GM18505 (cell line): ENCODE measurements at regions not wholly inside any gene's neighbourhood (a gene's known extent, or its start where the extent isn't known, plus 50 kb on each side); places are given as distances from the start of the nearest gene placed in this dataset.

ENCODE experiments used
- ATAC-seq: cut with Tn5 transposase; IDR thresholded peaks from one replicate; pipeline ENCODE4 v1.9.1; 2021; ENCODE audit not compliant: unreplicated experiment
- POLR2A ChIP-seq: IDR thresholded peaks from 4 replicates; pipeline ENCODE4 v1.6.1; 2011; ENCODE audit warnings: borderline replicate concordance; ENCODE audit not compliant: insufficient read depth, insufficient read length; ENCODE audit errors: extremely low read depth

DNA sequence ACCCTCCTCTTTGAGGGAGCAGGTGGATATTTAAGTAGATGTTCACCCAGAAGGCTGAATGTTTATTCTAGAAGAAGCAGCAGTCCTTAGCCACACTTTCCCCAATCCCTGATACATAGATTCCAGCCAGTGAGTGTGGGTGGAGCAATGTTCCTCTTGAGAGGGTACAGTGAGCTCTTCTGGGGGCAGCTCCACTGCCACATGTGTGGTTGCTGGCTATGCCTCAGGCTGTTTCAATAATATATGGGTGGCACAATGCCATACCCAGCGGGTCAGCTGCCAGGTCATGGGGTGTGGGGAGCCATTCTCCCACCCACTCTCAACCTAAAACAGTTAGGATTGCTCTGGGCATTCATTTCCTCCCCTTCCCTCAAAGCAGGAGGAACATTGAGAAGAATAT lies 61.6 kb upstream of the DAB2 start:
- TF ChIP-seq POLR2A = no peak
- no peak for ATAC-seq

DNA sequence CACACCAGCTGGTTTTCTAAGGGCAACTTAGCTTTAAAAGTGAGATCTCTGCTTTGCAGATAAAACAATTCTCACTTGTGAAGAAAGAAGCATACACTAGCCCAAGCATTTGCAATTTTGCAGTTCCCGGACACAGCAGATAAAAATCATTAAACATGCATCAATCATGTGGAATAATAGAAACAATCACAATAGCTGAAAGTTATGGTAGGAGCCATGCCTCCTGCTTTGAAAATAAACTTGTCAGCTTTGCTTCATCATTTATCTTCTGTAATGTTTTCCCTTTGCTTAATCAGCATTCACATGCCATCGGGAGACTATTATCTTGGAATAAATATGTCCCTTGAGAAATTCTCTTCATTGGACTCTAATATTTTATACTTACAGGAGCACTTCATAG lies 60.3 kb upstream of the DAB2 start:
- ATAC-seq = no peak
- no peak for TF ChIP-seq POLR2A

DNA sequence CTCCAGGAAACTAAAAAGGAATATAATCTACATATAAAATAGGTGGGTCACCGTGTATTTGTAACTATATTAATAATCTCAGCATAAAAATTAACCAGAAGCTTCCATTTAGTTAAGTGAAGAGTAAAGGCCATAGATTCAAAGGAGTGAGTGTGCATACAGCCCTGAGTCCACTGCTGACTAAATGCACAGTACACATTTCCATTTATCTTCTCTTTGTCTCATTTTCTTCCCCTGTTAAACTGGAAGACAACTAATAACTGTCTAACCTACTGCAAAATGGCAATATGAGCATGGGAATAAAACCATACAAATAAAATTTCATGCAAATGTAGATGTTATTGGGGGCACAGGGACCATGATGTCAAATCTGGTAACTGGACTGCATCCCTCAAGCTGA lies 59.9 kb upstream of the DAB2 start:
- no peak for TF ChIP-seq POLR2A

DNA sequence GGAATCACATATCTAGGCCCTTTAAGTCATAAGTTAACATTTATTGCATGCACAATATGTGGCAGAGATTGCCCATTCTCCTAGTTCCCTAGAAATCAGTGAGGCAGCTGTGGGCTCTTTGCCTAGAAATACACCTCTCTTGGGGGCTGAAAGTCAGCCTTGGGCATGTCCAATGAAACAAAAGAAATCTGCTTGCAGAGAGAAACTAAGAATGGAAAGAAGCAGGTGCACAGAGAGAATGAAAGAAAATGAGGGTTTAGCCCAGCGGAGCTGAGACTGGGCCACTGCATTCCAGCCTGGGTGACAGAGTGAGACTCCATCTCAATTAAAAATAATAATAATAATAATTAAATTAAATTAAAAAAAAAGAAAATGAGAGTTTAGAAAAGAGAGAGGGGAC lies 57.3 kb upstream of the DAB2 start:
- ATAC-seq = no peak
- no peak for TF ChIP-seq POLR2A

More for the DNA sequence above, 59.9 kb upstream of the DAB2 start:
- no peak for ATAC-seq

DNA sequence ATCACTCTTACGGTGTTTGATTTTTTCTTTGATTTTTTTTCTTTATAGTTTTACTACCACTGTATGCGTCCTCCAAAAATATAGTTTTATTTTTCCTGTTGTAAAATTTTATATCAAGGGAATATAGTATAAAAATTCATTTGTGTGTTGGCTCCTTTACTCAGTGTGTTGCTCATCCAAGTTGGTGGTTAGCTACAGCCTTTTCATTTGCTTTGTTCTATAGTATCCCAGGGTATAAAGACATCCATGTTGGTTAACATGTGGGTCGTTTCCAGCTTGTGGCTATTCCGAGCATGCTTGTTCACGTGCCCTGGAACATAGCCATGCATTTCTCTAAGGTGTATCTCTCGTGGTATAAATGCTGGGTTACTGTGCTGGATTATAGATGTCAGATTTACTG lies 54.8 kb upstream of the DAB2 start:
- ATAC-seq = no peak
- TF ChIP-seq POLR2A = no peak

DNA sequence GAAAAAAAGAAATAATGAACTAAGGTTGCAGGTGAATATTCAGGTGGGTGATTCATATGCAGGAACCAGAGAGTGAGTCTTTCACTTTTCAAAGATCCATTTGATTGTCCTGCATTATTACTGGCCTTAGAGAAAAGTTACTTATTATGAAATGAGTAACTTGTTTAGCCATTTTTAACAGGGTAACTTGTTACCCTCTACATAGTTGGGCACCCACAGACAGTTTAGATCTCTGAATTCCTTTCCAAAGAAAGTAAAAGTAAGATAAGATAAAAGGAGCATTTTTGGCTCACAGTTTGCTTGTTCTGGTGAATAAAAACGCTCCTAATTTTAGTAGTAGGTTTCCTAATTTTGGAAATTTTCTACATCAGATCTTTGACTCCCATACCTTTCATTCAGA lies 54.1 kb upstream of the DAB2 start:
- no peak for ATAC-seq
- no peak for TF ChIP-seq POLR2A

DNA sequence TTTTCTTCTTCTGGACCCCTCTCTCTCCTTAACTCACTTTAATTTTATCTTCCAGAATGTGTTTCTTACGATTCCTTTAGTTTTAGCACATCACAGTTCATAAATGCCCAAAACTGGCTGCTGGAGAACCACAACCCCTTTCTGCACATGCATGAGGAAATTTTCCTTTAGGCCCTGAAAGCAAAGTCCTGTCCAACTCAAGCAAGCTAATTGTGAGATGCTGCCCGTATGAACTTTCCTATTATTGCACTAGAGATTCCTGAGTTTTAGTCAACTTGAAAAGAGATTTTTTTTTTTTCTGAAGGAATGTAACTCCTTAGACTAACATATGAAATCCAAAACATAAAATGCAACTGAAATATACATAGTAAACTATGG lies 52.1 kb upstream of the DAB2 start:
- ATAC-seq = no peak
- TF ChIP-seq POLR2A = no peak

DNA sequence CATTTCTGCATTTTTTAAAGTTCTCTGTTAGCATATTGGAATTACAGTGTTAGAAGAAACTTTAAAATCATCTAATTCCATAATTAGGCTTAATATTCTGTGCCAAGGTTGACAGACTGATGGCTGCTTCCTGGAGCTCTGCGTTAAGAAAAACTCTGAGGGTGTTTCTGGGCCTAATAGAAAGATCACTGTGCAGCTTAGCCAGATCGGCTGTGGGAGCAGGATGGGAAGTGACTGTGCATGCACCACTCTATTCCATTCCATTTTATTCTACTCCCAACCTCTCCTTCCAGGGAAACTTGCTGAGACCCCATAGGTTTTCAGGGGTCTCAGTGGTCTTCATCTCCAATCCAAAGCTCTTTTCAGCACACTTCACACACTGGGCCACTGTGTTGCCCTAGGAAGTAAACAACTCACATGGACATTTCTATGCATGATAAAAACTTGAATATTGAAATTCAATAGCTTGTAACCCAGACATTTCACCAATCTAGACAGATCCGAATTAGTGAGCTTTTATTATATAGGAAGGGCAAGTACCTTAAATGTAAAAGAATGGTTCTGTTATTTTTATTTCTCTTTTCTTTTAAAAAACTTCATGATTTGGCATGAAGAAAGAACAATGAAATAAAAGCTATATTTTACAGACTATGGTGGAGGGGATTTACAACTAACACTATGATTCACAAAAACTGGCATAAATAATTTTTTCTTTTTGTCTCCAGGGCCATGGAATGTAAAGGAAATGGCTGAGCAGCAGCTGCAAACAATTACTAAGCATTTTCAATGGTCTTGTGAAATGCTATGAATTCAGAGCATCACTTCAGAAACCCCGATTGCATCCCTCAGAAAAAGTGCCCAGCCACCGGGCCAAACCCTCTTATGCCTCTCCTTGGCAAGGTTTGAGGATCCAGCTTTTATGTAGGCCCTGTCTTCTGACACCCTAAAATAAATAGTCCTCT lies 51.4 kb upstream of the DAB2 start:
- ATAC-seq = no peak

DNA sequence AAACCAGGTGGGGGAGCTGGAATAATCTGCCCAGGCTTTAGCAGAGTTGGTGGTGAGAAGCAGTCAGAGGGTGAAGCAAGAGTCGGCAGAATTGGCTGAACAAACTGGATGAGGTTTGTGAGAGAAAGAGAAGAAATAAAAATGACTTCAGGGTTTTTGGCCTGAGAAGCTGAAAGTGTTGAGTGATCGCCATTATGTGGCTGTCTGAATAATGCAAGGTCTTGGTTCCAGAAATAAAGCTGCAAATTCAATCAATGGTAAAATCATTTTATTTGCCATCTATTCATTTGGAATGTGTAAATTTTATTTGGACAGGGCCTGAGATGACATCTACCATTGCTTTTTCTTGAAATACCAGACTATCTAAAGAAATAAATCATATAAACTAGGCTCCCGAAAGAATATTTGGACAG lies 50.4 kb upstream of the DAB2 start:
- no peak for ATAC-seq
- TF ChIP-seq POLR2A = no peak

More for the DNA sequence above, 51.4 kb upstream of the DAB2 start:
- no peak for TF ChIP-seq POLR2A
